ENCODE measurements at regions not wholly inside any gene's neighbourhood (a gene's known extent, or its start where the extent isn't known, plus 50 kb on each side); places are given as distances from the start of the nearest gene placed in this dataset.

DNA sequence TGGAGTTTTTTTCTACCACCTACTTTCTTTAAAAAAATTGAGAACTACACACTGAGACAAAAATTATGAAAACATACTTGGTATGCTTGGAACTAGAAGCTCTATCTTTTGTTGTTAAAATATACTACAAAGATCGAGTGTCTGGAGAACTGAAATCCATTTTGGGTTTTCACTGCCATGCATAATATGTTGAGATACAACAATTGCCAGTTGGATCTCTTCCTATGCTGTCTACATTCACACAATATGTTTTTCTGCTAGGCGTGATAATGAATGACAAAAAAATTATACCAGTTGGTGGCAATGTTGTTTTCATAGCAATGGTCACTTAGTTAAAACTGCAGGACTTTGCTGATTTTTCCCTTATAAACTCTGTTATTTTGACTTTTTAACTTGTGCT is 605.4 kb upstream of the LCORL start:
- H3K4me3 ChIP-seq (replicated peaks in 1 of 3; ENCODE audit: insufficient read depth in 1 of 3, low read depth in 1 of 3, low read length in 3 of 3), result no peak overlapping the region
- peaks cover 2% of the 10 kb centered on the region for H4K20me1 ChIP-seq (replicated peaks; ENCODE audit: control insufficient read depth, extremely low read depth, insufficient read depth, low read length)
- ChIA-PET CTCF (no interaction called here), POLR2A (no interaction called here)
- no peaks in the 10 kb centered on the region for H3K79me2 ChIP-seq (ENCODE audit: control insufficient read depth, insufficient read depth, low read length)
- no peak for DNase-seq (ENCODE audit: low read depth, low spot score)
- H3K27me3 ChIP-seq (ENCODE audit: control insufficient read depth in 2 of 2, insufficient read depth in 2 of 2, low read length in 2 of 2), result no peaks in the 10 kb centered on the region
- H3K4me2 ChIP-seq (ENCODE audit: insufficient read depth, low read length), result no peak overlapping the region
- H3K4me1 ChIP-seq (ENCODE audit: control insufficient read depth, extremely low read depth, insufficient read depth, low read length), result no peaks in the 10 kb centered on the region
- H3K9me3 ChIP-seq (replicated peaks; ENCODE audit: control insufficient read depth, insufficient read depth, low read length), result no peaks in the 10 kb centered on the region
- no peak overlapping the region for H3K9ac ChIP-seq (replicated peaks; ENCODE audit: extremely low read depth, insufficient read depth, low read length)
- TF ChIP-seq, protein P1, sequence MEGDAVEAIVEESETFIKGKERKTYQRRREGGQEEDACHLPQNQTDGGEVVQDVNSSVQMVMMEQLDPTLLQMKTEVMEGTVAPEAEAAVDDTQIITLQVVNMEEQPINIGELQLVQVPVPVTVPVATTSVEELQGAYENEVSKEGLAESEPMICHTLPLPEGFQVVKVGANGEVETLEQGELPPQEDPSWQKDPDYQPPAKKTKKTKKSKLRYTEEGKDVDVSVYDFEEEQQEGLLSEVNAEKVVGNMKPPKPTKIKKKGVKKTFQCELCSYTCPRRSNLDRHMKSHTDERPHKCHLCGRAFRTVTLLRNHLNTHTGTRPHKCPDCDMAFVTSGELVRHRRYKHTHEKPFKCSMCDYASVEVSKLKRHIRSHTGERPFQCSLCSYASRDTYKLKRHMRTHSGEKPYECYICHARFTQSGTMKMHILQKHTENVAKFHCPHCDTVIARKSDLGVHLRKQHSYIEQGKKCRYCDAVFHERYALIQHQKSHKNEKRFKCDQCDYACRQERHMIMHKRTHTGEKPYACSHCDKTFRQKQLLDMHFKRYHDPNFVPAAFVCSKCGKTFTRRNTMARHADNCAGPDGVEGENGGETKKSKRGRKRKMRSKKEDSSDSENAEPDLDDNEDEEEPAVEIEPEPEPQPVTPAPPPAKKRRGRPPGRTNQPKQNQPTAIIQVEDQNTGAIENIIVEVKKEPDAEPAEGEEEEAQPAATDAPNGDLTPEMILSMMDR (IDR thresholded peaks at IDR 0.05; ENCODE audit: extremely low read depth in 1 of 2, insufficient read depth in 1 of 2, low read depth in 1 of 2, low read length in 2 of 2), result no peak
- TF ChIP-seq FOS (IDR thresholded peaks at IDR 0.05; ENCODE audit: borderline replicate concordance, insufficient read depth, low read length), result no peak
- TF ChIP-seq JUN (IDR thresholded peaks at IDR 0.05; ENCODE audit: borderline replicate concordance, insufficient read depth, insufficient read length, low read depth), result no peak
- TF ChIP-seq POLR2AphosphoS5 (IDR thresholded peaks at IDR 0.05; ENCODE audit: insufficient read depth, low read depth, low read length), result no peak
- TF ChIP-seq MYC (IDR thresholded peaks at IDR 0.05; ENCODE audit: low read depth, low read length), result no peak
- no peak for TF ChIP-seq EZH2 (IDR thresholded peaks at IDR 0.05; ENCODE audit: borderline replicate concordance, low read depth, low read length, severe bottlenecking)
- TF ChIP-seq POLR2A (IDR thresholded peaks at IDR 0.05; ENCODE audit: low read depth, low read length), result no peak
- TF ChIP-seq, protein P2, sequence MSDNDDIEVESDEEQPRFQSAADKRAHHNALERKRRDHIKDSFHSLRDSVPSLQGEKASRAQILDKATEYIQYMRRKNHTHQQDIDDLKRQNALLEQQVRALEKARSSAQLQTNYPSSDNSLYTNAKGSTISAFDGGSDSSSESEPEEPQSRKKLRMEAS (IDR thresholded peaks at IDR 0.05; ENCODE audit: insufficient read depth, insufficient read length), result no peak
- no peak for FAIRE-seq
- no TSS peak for BruUV-seq (replicated peaks)
- dilution Hi-C loops (cut with MboI; ENCODE audit: extremely low pct_ligation_motif_present, low sequenced_read_pairs), result no loop called here
- no peak overlapping the region for H3K27ac ChIP-seq (ENCODE audit: insufficient read depth, low read depth, low read length)
- no peak overlapping the region for H2AFZ ChIP-seq (ENCODE audit: low read depth, low read length)
- no peaks in the 10 kb centered on the region for H3K9me1 ChIP-seq (replicated peaks; ENCODE audit: control insufficient read depth, extremely low read depth, insufficient read depth, low read length)
- intact Hi-C loops (cut with micrococcal nuclease), result no loop called here
- H3K36me3 ChIP-seq (ENCODE audit: control insufficient read depth in 2 of 2, extremely low read depth in 1 of 2, insufficient read depth in 2 of 2, low read length in 2 of 2), result no peaks in the 10 kb centered on the region

Measured in endothelial cell of umbilical vein (primary cell).